ENCODE measurements at regions not wholly inside any gene's neighbourhood (a gene's known extent, or its start where the extent isn't known, plus 50 kb on each side); places are given as distances from the start of the nearest gene placed in this dataset.

- no peak overlapping the region for H3K4me3 ChIP-seq (ENCODE audit: low read depth, low read length)
- no peak for DNase-seq (ENCODE audit: low read depth, low spot score)
- TF ChIP-seq CTCF (IDR thresholded peaks at IDR 0.05; ENCODE audit: low read depth, low read length), result no peak
- in situ Hi-C loops (cut with HindIII; ENCODE audit: low sequenced_read_pairs), result no loop called here
Observed at GRCh38 chr6:62474793-62475192, 188.8 kb upstream of the KHDRBS2 start.

- DNase-seq (ENCODE audit: low read depth, low spot score), result no peak
- TF ChIP-seq CTCF (IDR thresholded peaks at IDR 0.05; ENCODE audit: low read depth, low read length), result no peak
- H3K4me3 ChIP-seq (ENCODE audit: low read depth, low read length), result no peak overlapping the region
- in situ Hi-C loops (cut with HindIII; ENCODE audit: low sequenced_read_pairs), result no loop called here
Observed at GRCh38 chr6:62466607-62467006, 180.6 kb upstream of the KHDRBS2 start.

- H3K4me3 ChIP-seq (ENCODE audit: low read depth, low read length), result no peak overlapping the region
- in situ Hi-C loops (cut with HindIII; ENCODE audit: low sequenced_read_pairs), result no loop called here
- no peak for DNase-seq (ENCODE audit: low read depth, low spot score)
- no peak for TF ChIP-seq CTCF (IDR thresholded peaks at IDR 0.05; ENCODE audit: low read depth, low read length)
Observed at GRCh38 chr6:62465206-62465605, 179.2 kb upstream of the KHDRBS2 start.

GRCh38 chr6:62452586-62452985, 166.6 kb upstream of the KHDRBS2 start:
- no peak for DNase-seq (ENCODE audit: low read depth, low spot score)
- in situ Hi-C loops (cut with HindIII; ENCODE audit: low sequenced_read_pairs), result no loop called here
- no peak overlapping the region for H3K4me3 ChIP-seq (ENCODE audit: low read depth, low read length)
- TF ChIP-seq CTCF (IDR thresholded peaks at IDR 0.05; ENCODE audit: low read depth, low read length), result no peak

GRCh38 chr6:62446647-62447316, 160.8 kb upstream of the KHDRBS2 start:
- DNase-seq (ENCODE audit: low read depth, low spot score), result no peak
- in situ Hi-C loops (cut with HindIII; ENCODE audit: low sequenced_read_pairs), result no loop called here
- TF ChIP-seq CTCF (IDR thresholded peaks at IDR 0.05; ENCODE audit: low read depth, low read length), result no peak
- no peak overlapping the region for H3K4me3 ChIP-seq (ENCODE audit: low read depth, low read length)

GRCh38 chr6:62445521-62445920, 159.5 kb upstream of the KHDRBS2 start:
- no peak overlapping the region for H3K4me3 ChIP-seq (ENCODE audit: low read depth, low read length)
- in situ Hi-C loops (cut with HindIII; ENCODE audit: low sequenced_read_pairs), result no loop called here
- TF ChIP-seq CTCF (IDR thresholded peaks at IDR 0.05; ENCODE audit: low read depth, low read length), result no peak
- DNase-seq (ENCODE audit: low read depth, low spot score), result no peak
